ENCODE measurements at regions not wholly inside any gene's neighbourhood (a gene's known extent, or its start where the extent isn't known, plus 50 kb on each side); places are given as distances from the start of the nearest gene placed in this dataset.
"Not testable (repeated sequence)": the region's sequence is repeated elsewhere in the genome, so short reads cannot be mapped to it uniquely, and the experiment has no call there.

- no peak for DNase-seq (ENCODE audit: low spot score)
- intact Hi-C loops (cut with DNase I): no loop called here
Measured at GRCh38 chr7:53473371-53473770, 437.9 kb downstream of the POM121L12 start.

DNA sequence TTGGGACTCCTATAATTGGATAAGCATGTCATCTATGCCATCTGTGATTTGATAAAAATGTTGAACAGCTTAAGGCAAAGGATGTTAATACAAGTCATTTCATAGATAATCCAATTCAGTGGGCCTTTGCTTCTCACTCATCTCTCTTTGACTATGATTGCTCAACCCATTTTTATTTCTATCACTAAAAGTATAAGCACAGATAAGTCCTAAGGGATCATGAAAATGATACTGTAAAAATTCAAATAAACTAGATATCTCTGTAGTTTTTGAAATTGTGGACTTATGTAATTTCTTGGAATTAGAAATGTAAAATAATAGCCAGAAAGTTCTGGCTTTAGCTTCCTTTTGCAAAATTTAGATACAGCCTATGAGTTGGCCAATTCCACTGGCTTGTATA lies 440.3 kb downstream of the POM121L12 start:
- intact Hi-C loops (cut with DNase I): no loop called here
- no peak for DNase-seq (ENCODE audit: low spot score)

GRCh38 chr7:53476566-53476965 lies 441.1 kb downstream of the POM121L12 start:
- DNase-seq (ENCODE audit: low spot score): no peak
- intact Hi-C loops (cut with DNase I): no loop called here

- intact Hi-C loops (cut with DNase I): loop anchor here in 1 of 2 donors (2.0 kb wide), 1 partner anchor 29 kb away; no protein-coding TSS in a partner anchor
Measured at GRCh38 chr7:53485354-53485753, 449.9 kb downstream of the POM121L12 start.

DNA sequence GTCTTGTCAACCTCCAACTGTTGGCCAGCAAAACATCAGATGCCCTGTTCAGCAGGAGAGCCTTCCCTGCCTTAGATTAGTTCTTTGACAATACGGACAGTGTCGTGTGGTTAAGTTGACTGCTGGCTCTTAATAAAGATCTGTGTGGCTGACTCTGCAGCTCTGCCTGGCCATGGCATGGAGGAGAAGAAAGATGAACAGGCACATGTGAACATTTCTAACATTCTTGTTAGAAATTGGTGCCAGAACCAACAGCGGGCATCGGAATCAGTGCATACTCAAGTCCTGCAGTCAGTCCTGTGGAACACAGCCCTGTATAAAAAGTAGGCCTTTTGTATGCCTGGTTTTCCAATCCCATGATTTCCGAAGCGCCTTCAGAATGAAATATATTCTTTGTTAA lies 455.6 kb downstream of the POM121L12 start:
- intact Hi-C loops (cut with DNase I): loop anchor here in 1 of 2 donors (5.0 kb wide), 1 partner anchor 1034 kb away; no protein-coding TSS in a partner anchor
- no peak for DNase-seq (ENCODE audit: low spot score)

More at GRCh38 chr7:53485354-53485753, 449.9 kb downstream of the POM121L12 start:
- DNase-seq (ENCODE audit: low spot score): no peak

- intact Hi-C loops (cut with DNase I); DNase-seq (ENCODE audit: low spot score): not testable (repeated sequence)
Measured at GRCh38 chr7:53495181-53495580, 459.7 kb downstream of the POM121L12 start.

DNA sequence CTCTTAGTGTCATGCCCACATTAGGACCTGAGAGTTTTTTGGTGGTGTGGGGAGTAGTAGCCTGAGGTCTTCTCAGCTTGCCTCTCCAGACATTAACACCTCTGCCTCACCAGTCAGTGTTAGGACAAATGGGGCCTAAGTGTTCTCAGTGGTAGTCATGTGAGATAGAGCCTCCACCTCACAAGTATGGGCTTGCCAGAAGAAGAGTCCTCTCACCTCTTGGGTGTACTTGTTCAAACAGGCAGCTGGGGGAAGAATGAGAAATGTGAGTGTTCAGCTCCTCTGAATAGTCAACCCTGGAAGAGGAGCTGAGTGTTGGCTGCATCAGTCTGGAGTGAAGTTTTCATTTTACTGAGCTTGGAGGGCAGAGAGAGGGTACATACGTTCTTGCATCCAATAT lies 464.6 kb downstream of the POM121L12 start:
- intact Hi-C loops (cut with DNase I): no loop called here
- DNase-seq (ENCODE audit: low spot score): no peak

- intact Hi-C loops (cut with DNase I): no loop called here
- no peak for DNase-seq (ENCODE audit: low spot score)
Measured at GRCh38 chr7:53504914-53505313, 469.5 kb downstream of the POM121L12 start.

DNA sequence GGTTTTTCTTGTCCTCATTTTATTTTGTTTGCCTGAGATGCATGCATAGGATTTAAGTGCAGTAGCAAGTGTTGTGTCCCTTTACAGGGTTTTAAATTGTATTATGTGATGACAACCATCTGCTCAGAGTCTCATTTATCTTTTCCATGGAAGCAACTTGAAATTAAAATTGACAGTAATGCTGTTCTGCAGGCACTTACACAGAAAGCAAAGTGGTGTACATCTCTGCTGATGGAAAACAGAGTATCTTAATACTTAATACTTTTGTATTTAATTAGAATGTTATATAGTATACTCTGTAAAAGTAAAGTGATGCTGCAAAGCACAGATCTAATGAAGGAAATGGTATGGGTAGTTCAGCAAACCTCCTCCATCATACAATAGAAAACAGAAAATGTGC lies 482.9 kb downstream of the POM121L12 start:
- intact Hi-C loops (cut with DNase I): no loop called here
- DNase-seq (ENCODE audit: low spot score): no peak

DNA sequence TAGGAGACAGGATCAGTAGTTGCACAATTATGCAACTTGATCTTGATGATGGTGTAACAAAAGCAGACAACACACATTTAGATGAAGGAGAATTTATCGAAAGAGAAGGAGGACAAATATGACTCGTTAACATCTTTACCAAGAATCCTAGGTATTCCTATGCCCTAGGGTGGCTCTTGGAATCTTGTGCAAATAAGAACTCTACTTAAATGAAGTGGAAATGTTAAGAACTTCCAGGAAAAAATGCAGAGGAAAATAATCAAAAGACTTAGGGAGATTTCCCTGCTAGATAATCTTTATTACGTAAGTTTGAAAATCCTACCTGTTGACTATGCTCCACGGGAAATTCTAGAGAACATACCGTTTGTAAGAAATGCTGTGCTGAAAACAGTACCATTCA lies 485.4 kb downstream of the POM121L12 start:
- intact Hi-C loops (cut with DNase I): no loop called here
- no peak for DNase-seq (ENCODE audit: low spot score)

DNA sequence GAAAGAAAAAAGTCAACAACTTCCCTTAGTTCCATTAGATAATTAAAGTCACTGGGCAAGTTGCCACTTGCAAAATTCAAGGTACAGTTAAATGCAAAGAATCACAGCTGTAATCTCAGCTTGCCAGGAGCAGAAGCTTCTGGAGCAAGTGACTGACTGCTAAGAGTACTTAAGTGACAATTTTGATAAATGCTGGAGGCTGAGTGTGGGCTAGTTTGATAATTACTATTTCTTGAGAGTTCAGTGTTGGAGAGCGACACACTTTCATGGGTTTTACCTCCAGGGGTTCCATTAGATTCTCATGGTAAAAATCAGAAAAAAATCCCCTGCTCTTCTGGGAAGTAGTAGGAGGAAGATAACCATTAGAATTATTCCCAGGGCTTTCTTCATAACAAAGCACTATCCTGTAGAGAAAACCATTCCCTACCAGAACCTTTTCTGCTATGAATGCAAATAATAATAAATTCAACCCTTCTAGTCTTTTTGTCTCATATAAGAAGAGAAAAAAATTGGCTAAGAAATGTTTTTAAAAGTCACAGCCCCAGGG lies 486.3 kb downstream of the POM121L12 start:
- no peak for DNase-seq (ENCODE audit: low spot score)
- intact Hi-C loops (cut with DNase I): no loop called here

DNA sequence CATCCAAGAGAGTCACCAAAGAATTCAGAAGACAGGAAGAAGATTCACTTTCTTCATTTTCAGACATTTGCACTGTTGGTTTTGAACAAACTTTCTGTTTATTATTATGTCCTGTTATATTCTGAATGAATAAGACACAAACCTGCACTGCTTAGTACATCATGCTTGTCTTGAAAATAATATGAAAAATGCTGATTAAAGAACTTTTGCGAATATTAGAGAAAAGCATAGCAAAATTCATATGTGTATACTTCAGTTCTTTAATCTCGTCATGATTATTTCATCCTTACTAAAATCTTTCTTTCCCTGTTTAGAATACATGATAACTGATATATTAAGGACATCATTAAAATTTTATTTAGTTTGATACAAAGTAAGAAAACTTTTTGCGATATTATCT lies 504.1 kb downstream of the POM121L12 start:
- no peak for DNase-seq (ENCODE audit: low spot score)
- intact Hi-C loops (cut with DNase I): no loop called here

DNA sequence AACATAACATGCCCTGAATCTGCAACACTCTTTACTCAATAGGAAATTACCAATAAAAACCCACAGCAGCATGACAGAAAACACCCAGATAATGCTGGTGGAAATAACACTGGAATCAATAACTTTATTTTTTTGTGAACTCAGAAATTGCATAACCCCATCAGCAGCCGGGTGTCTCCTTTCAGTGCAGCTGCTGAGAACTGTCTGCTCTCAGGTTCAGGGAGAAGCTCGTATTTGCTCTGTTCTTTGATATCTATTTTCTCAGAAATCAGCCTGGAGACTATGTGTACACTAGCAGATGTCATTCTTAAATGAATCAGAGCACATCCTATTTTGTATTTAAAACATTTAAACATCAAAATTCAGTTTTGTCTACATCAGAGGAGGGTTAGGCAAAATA lies 506.0 kb downstream of the POM121L12 start:
- intact Hi-C loops (cut with DNase I): no loop called here
- no peak for DNase-seq (ENCODE audit: low spot score)

GRCh38 chr7:53542157-53542556 lies 506.7 kb downstream of the POM121L12 start:
- intact Hi-C loops (cut with DNase I): no loop called here

More at GRCh38 chr7:53542157-53542556, 506.7 kb downstream of the POM121L12 start:
- DNase-seq (ENCODE audit: low spot score): no peak

All from posterior vena cava (tissue), 2 donors.